ENCODE measurements at regions not wholly inside any gene's neighbourhood (a gene's known extent, or its start where the extent isn't known, plus 50 kb on each side); places are given as distances from the start of the nearest gene placed in this dataset.

DNA sequence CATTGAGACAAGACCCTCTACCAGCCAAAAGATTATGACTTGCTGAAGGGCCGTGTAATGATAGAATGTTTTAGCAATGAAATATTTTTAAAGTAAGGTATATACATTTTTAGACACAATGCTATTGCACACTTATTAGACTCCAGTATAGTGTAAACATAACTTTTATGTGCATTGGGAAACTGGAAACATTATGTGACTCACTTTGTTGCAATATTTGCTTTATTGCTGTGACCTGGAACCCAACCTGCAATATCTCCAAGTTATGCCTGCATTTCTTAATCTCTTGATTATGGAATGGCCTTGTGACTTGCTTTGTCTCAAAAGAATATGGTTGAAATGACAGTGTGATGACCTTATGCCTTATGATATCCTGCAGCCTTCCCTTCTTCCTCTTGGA is 502.0 kb downstream of the EPHA4 start:
- H3K27ac Mint-ChIP-seq = no peak overlapping the region
- no peaks in the 10 kb centered on the region for H3K27me3 Mint-ChIP-seq
- H3K9me3 Mint-ChIP-seq = peaks cover 10% of the 10 kb centered on the region
- no peaks in the 10 kb centered on the region for H3K36me3 Mint-ChIP-seq
- no peak overlapping the region for H3K4me3 Mint-ChIP-seq
- DNase-seq = no peak
- H3K4me1 Mint-ChIP-seq = no peaks in the 10 kb centered on the region

DNA sequence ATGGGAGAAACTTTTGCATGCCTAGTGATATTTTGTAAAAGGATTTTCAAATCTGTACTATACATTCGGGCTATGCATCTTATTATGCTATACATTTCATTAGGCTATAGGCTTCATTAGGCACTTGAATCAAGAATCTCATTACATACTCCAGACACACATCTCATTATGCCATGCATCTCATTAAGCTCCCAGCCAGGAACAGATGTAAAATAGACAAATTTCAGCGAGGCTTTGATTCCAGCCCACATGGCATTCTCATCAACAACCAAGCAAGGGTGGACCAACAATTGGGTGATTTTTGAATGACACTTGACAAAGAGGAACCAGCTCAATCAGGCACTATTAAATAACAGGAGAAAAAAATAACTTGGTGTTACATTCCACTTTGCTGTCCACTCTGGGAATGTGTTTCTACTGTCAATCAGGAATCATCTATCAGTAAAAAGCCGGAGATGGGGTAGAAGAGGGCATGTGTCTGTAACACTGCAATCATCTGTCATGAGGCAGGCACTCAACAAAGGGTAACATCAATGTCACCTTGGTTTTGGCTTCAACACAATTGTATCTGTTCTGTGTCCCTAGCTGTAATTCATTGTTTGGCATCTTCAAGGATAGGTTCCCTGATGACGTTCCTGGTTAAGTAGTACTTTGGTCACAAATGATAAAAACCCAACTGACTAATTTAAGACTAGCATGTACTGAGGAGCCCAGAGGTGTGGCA is 498.6 kb downstream of the EPHA4 start:
- no peak for DNase-seq

GRCh38 chr2:221074238-221074637 is 497.9 kb downstream of the EPHA4 start:
- Mint-ChIP-seq H3K4me1 (no peaks in the 10 kb centered on the region), H3K4me3 (no peak overlapping the region), H3K36me3 (no peaks in the 10 kb centered on the region), H3K27me3 (no peaks in the 10 kb centered on the region), H3K9me3 (peaks cover 10% of the 10 kb centered on the region), H3K27ac (no peak overlapping the region)
- DNase-seq = no peak

More for the DNA sequence above, 498.6 kb downstream of the EPHA4 start:
- H3K27ac Mint-ChIP-seq = no peak overlapping the region
- H3K36me3 Mint-ChIP-seq = no peaks in the 10 kb centered on the region
- H3K9me3 Mint-ChIP-seq = peaks cover 10% of the 10 kb centered on the region
- H3K4me1 Mint-ChIP-seq = no peaks in the 10 kb centered on the region
- H3K27me3 Mint-ChIP-seq = no peaks in the 10 kb centered on the region
- H3K4me3 Mint-ChIP-seq = no peak overlapping the region

DNA sequence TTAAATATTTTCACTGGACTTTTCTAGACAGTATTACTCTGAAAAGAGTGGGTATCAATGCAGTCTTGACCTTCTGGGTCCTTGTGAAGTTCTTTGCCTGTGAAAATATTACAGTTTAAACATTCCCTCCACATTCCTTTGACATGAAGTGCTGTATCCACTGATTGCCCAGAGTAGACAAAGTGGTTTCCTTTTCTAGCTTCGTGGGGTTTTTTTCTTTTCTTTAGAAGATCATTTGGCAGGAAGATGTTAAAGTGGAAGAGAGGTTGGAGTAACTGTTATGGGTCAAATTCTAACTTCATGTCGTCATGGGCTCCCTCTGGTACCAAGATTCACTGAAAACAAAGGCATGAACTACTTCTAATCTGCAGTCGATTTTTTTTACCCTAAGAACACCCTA is 496.9 kb downstream of the EPHA4 start:
- Mint-ChIP-seq H3K4me1 (no peaks in the 10 kb centered on the region), H3K36me3 (no peaks in the 10 kb centered on the region), H3K9me3 (peaks cover 7% of the 10 kb centered on the region), H3K4me3 (no peak overlapping the region), H3K27ac (no peak overlapping the region), H3K27me3 (no peaks in the 10 kb centered on the region)
- DNase-seq = no peak

DNA sequence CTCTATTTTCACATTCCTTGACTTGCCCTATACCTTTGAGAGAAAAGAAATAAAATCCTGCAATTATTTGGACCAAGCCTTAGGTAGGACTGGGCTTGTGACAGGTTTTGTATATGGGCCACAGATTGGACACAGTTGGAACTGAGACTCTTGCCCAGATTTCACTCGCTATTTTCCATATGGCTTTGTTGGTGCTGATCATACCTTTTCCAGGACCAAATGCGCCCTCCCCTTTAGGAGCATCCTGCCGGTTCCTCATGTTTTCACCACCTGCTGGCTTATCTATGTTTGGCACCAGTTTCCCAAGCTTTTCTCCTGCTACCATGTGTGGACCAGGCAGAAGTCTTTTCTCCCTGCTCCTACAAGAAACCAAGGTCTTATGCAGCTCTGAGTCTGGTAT is 494.9 kb downstream of the EPHA4 start:
- Mint-ChIP-seq H3K4me1 (no peaks in the 10 kb centered on the region), H3K9me3 (no peaks in the 10 kb centered on the region), H3K27ac (no peak overlapping the region), H3K27me3 (no peaks in the 10 kb centered on the region), H3K36me3 (no peaks in the 10 kb centered on the region), H3K4me3 (no peak overlapping the region)
- DNase-seq = no peak

- DNase-seq = no peak
- H3K4me1 Mint-ChIP-seq = no peaks in the 10 kb centered on the region
- no peak overlapping the region for H3K4me3 Mint-ChIP-seq
- no peaks in the 10 kb centered on the region for H3K36me3 Mint-ChIP-seq
- H3K27me3 Mint-ChIP-seq = no peaks in the 10 kb centered on the region
- no peaks in the 10 kb centered on the region for H3K9me3 Mint-ChIP-seq
- no peak overlapping the region for H3K27ac Mint-ChIP-seq
These were observed 494.3 kb downstream of the EPHA4 start for GRCh38 chr2:221077799-221078198.

- no peak overlapping the region for H3K27ac Mint-ChIP-seq
- H3K9me3 Mint-ChIP-seq = peaks cover 2% of the 10 kb centered on the region
- H3K27me3 Mint-ChIP-seq = no peaks in the 10 kb centered on the region
These were observed 486.7 kb downstream of the EPHA4 start for GRCh38 chr2:221085341-221085900.

GRCh38 chr2:221085936-221086335 is 486.2 kb downstream of the EPHA4 start:
- Mint-ChIP-seq H3K4me1 (no peaks in the 10 kb centered on the region), H3K27me3 (no peaks in the 10 kb centered on the region), H3K9me3 (peaks cover 2% of the 10 kb centered on the region), H3K27ac (no peak overlapping the region), H3K4me3 (no peak overlapping the region), H3K36me3 (no peaks in the 10 kb centered on the region)
- DNase-seq = no peak

More at GRCh38 chr2:221085341-221085900, 486.7 kb downstream of the EPHA4 start:
- no peak for DNase-seq
- Mint-ChIP-seq H3K36me3 (no peaks in the 10 kb centered on the region), H3K4me3 (no peak overlapping the region), H3K4me1 (no peaks in the 10 kb centered on the region)

- H3K4me3 Mint-ChIP-seq = no peak overlapping the region
- peaks cover 6% of the 10 kb centered on the region for H3K9me3 Mint-ChIP-seq
- H3K27me3 Mint-ChIP-seq = peaks cover 3% of the 10 kb centered on the region
- no peak for DNase-seq
- H3K27ac Mint-ChIP-seq = no peak overlapping the region
- H3K4me1 Mint-ChIP-seq = no peaks in the 10 kb centered on the region
- no peaks in the 10 kb centered on the region for H3K36me3 Mint-ChIP-seq
These were observed 484.3 kb downstream of the EPHA4 start for GRCh38 chr2:221087779-221088178.

DNA sequence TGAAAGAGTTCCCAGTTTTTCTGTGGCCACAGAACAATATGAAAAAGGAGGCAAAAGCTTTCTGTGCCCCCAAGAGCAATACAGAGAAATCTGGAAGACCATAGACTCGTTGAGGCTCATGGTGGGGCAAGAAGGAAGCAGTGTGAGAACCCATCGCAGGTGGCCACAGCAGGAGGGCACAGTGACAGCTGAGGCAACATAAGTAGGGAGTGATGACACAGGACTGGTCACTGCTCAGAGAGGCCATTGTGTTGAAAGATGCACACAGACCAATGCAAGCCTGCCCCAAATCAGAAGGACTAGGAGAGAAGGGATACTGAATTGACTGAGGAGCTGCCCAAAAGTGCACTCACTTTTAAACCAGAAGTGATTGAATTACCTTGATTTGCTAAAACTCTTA is 483.6 kb downstream of the EPHA4 start:
- Mint-ChIP-seq H3K36me3 (no peaks in the 10 kb centered on the region), H3K9me3 (peaks cover 6% of the 10 kb centered on the region), H3K27me3 (peaks cover 4% of the 10 kb centered on the region), H3K4me1 (no peaks in the 10 kb centered on the region), H3K27ac (no peak overlapping the region), H3K4me3 (no peak overlapping the region)
- DNase-seq = no peak

DNA sequence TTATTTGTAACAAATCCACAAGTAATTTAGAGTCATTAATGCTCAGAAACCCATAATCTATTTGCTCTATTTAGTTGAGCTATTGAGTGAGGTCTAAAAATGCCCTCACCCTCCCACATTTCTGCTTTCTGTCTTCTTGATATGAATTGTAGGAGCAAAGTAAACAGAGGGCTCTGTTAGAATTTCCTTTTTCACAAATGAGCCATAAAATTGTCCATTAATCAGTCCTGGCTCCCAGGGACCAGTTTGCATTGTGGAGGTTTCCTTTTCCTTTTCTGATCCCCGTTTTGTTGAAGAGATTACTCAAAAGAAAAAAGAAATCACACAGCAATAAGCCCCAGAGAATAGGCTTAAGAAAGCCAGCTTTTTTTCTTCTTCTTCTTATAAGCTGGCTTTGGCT is 476.7 kb downstream of the EPHA4 start:
- no peak for DNase-seq
- no peaks in the 10 kb centered on the region for H3K4me1 Mint-ChIP-seq
- H3K27me3 Mint-ChIP-seq = peaks cover 4% of the 10 kb centered on the region
- H3K36me3 Mint-ChIP-seq = no peaks in the 10 kb centered on the region
- H3K9me3 Mint-ChIP-seq = peaks cover 5% of the 10 kb centered on the region
- H3K27ac Mint-ChIP-seq = no peak overlapping the region
- H3K4me3 Mint-ChIP-seq = no peak overlapping the region

DNA sequence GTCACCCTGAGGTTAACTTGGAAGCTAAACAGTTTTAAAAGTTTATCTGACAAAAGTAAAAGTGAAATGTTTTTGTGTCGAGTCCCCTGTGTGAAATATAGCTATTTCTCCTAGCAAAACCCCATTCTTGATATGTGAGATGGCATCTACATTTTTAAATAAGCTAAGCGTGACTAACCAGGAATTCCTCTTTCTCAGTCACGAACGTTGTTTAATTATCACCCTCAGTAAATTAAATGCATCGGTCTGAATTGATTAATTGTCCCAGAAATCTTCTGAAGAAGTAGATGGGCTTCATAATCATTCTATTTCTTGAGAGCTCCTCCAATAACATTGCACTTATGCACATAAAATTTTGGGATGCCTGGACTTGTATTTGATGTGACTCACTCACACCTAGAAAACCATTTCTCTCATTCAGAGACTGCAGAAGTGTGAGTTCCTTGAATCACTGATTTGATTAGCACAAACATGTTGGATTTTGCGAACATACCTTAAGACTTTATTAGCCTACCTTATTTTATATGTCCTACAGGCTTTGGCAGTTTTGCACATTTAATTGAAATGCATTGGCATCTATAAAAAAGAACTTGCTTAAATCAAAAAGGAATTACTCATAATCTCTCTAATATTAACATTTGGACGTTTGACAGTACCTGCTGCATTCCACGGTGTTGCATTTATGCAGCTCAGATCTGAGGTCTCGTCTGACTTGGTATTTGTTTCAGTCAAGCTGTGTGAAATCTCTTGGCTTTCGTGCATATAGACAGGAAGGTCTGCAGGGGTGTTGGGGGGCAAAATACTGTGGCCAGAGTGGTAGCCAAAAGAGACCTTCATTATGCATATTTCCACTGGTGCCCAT is 475.2 kb downstream of the EPHA4 start:
- Mint-ChIP-seq H3K27me3 (peaks cover 4% of the 10 kb centered on the region), H3K27ac (no peak overlapping the region), H3K4me1 (no peaks in the 10 kb centered on the region), H3K36me3 (no peaks in the 10 kb centered on the region), H3K4me3 (no peak overlapping the region), H3K9me3 (no peaks in the 10 kb centered on the region)
- no peak for DNase-seq

- Mint-ChIP-seq H3K4me3 (no peak overlapping the region), H3K36me3 (no peaks in the 10 kb centered on the region), H3K27me3 (peaks cover 7% of the 10 kb centered on the region), H3K4me1 (no peaks in the 10 kb centered on the region), H3K9me3 (no peaks in the 10 kb centered on the region), H3K27ac (no peak overlapping the region)
- no peak for DNase-seq
These were observed 474.6 kb downstream of the EPHA4 start for GRCh38 chr2:221097568-221097915.

DNA sequence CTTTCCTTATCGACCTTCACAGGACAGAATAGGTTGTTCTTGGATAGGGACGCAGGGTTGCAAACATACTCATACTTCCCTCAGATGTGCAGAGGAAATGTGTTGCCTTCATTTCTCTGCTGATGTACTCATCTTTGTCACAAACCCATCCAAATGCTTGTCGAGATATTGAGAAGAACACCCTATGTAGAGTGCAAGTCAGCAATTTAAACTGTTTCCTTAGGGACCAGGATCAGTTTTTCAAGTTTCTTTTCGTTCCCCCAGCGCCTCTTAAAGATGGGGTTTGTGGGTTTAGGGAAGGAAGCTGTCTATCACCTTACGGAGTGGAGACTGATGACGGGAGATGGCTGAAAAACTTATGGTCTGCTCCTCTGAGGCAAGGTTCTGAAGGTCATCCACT is 474.2 kb downstream of the EPHA4 start:
- H3K9me3 Mint-ChIP-seq = no peaks in the 10 kb centered on the region
- no peak for DNase-seq
- no peak overlapping the region for H3K27ac Mint-ChIP-seq
- peaks cover 4% of the 10 kb centered on the region for H3K27me3 Mint-ChIP-seq
- no peaks in the 10 kb centered on the region for H3K36me3 Mint-ChIP-seq
- no peaks in the 10 kb centered on the region for H3K4me1 Mint-ChIP-seq
- H3K4me3 Mint-ChIP-seq = no peak overlapping the region

- no peak for DNase-seq
- H3K9me3 Mint-ChIP-seq = no peaks in the 10 kb centered on the region
- no peaks in the 10 kb centered on the region for H3K36me3 Mint-ChIP-seq
- no peak overlapping the region for H3K4me3 Mint-ChIP-seq
- no peaks in the 10 kb centered on the region for H3K4me1 Mint-ChIP-seq
- H3K27me3 Mint-ChIP-seq = peaks cover 8% of the 10 kb centered on the region
- H3K27ac Mint-ChIP-seq = no peak overlapping the region
These were observed 471.5 kb downstream of the EPHA4 start for GRCh38 chr2:221100467-221101089.

Data from activated naive CD8-positive, alpha-beta T cell treated with anti-CD3 and anti-CD28 coated beads for 36 hours (primary cell).